ENCODE measurements at regions not wholly inside any gene's neighbourhood (a gene's known extent, or its start where the extent isn't known, plus 50 kb on each side); places are given as distances from the start of the nearest gene placed in this dataset.
"Not testable (repeated sequence)": the region's sequence is repeated elsewhere in the genome, so short reads cannot be mapped to it uniquely, and the experiment has no call there.

GRCh38 chr20:7137395-7138151, 370.1 kb downstream of the BMP2 start:
- intact Hi-C loops (cut with DNase I) = no loop called here
- DNase-seq = no peak

GRCh38 chr20:7144464-7144863, 377.0 kb downstream of the BMP2 start:
- no peak for DNase-seq
- intact Hi-C loops (cut with DNase I) = no loop called here

- intact Hi-C loops (cut with DNase I) = no loop called here
- DNase-seq = no peak
These were observed 379.2 kb downstream of the BMP2 start for GRCh38 chr20:7146552-7147219.

- DNase-seq = no peak
- intact Hi-C loops (cut with DNase I) = no loop called here
These were observed 379.7 kb downstream of the BMP2 start for GRCh38 chr20:7147220-7147601.

- DNase-seq = no peak
- intact Hi-C loops (cut with DNase I) = no loop called here
These were observed 384.4 kb downstream of the BMP2 start for GRCh38 chr20:7151676-7152470.

- intact Hi-C loops (cut with DNase I) = no loop called here
These were observed 387.8 kb downstream of the BMP2 start for GRCh38 chr20:7155282-7155681.

GRCh38 chr20:7155794-7156193, 388.3 kb downstream of the BMP2 start:
- DNase-seq = no peak
- intact Hi-C loops (cut with DNase I) = no loop called here

More at GRCh38 chr20:7155282-7155681, 387.8 kb downstream of the BMP2 start:
- no peak for DNase-seq

- intact Hi-C loops (cut with DNase I) = no loop called here
- DNase-seq = no peak
These were observed 392.4 kb downstream of the BMP2 start for GRCh38 chr20:7159903-7160302.

- intact Hi-C loops (cut with DNase I) = no loop called here
- peak in 21 of 42 donors; percentile 3 to 50 (median 28) for DNase-seq
These were observed 394.2 kb downstream of the BMP2 start for GRCh38 chr20:7161690-7162089.

- no peak for DNase-seq
- intact Hi-C loops (cut with DNase I) = no loop called here
These were observed 404.4 kb downstream of the BMP2 start for GRCh38 chr20:7171911-7172310.

GRCh38 chr20:7174554-7174953, 407.1 kb downstream of the BMP2 start:
- intact Hi-C loops (cut with DNase I) = no loop called here
- DNase-seq = no peak

- intact Hi-C loops (cut with DNase I); DNase-seq: not testable (repeated sequence)
These were observed 408.3 kb downstream of the BMP2 start for GRCh38 chr20:7175827-7176226.

GRCh38 chr20:7178004-7178403, 410.5 kb downstream of the BMP2 start:
- DNase-seq = no peak
- intact Hi-C loops (cut with DNase I) = no loop called here

- intact Hi-C loops (cut with DNase I) = no loop called here
- no peak for DNase-seq
These were observed 413.0 kb downstream of the BMP2 start for GRCh38 chr20:7180256-7181045.

- intact Hi-C loops (cut with DNase I) = no loop called here
- DNase-seq = no peak
These were observed 421.7 kb downstream of the BMP2 start for GRCh38 chr20:7189231-7189630.

- intact Hi-C loops (cut with DNase I) = no loop called here
- no peak for DNase-seq
These were observed 426.2 kb downstream of the BMP2 start for GRCh38 chr20:7193681-7194080.

- DNase-seq = no peak
- intact Hi-C loops (cut with DNase I) = no loop called here
These were observed 428.2 kb downstream of the BMP2 start for GRCh38 chr20:7195704-7196103.

GRCh38 chr20:7196481-7196880, 429.0 kb downstream of the BMP2 start:
- intact Hi-C loops (cut with DNase I) = no loop called here
- no peak for DNase-seq

GRCh38 chr20:7199861-7200260, 432.4 kb downstream of the BMP2 start:
- no peak for DNase-seq
- intact Hi-C loops (cut with DNase I) = no loop called here
